Heart left ventricle (tissue), 16 donors: ENCODE measurements at regions not wholly inside any gene's neighbourhood (a gene's known extent, or its start where the extent isn't known, plus 50 kb on each side); places are given as distances from the start of the nearest gene placed in this dataset.

ENCODE experiments used
- ATAC-seq, 4 donors: fragments of 200-7000 bp; cut with Tn5 transposase; one replicate each; pipeline ENCODE4 v1.9.1; 2020 to 2022; ENCODE audit warnings: moderate library complexity in 4 of 4, mild to moderate bottlenecking in 3 of 4, moderate number of reproducible peaks in 1 of 4
- DNase-seq, 5 donors: peaks; one replicate each; pipeline ENCODE4 v3.0.0-alpha.2; 2020
- H3K27ac ChIP-seq, 12 donors: fragments of 200-600 bp; sonication (generic) in 4 of 12; one replicate each; pipeline versions ENCODE4 v1.5.0 to v1.8.0; 2016 to 2022; ENCODE audit warnings: mild to moderate bottlenecking in 2 of 12
- H3K27me3 ChIP-seq, 9 donors: fragments of 200-600 bp; sonication (generic) in 2 of 9; one replicate each; pipeline versions ENCODE4 v1.5.1 to v1.8.0; 2016 to 2022; ENCODE audit warnings: mild to moderate bottlenecking in 3 of 9
- H3K36me3 ChIP-seq, 9 donors: fragments of 200-600 bp; sonication (generic) in 2 of 9; one replicate each; pipeline versions ENCODE4 v1.5.0 to v1.8.0; 2018 to 2022; ENCODE audit warnings: mild to moderate bottlenecking in 2 of 9
- H3K4me1 ChIP-seq, 12 donors: fragments of 200-600 bp; sonication (generic) in 4 of 12; one replicate each; pipeline versions ENCODE4 v1.5.0 to v1.8.0; 2016 to 2022; ENCODE audit warnings: mild to moderate bottlenecking in 3 of 12
- H3K4me3 ChIP-seq, 12 donors: fragments of 200-600 bp; sonication (generic) in 4 of 12; one replicate each; pipeline versions ENCODE4 v1.5.0 to v1.8.0; 2017 to 2022; ENCODE audit warnings: mild to moderate bottlenecking in 9 of 12, moderate library complexity in 4 of 12
- H3K9me3 ChIP-seq, 12 donors: fragments of 200-600 bp; sonication (generic) in 4 of 12; one replicate each; pipeline versions ENCODE4 v1.5.0 to v1.8.0; 2016 to 2022; ENCODE audit warnings: mild to moderate bottlenecking in 1 of 12
- POLR2A ChIP-seq, 2 donors: fragments of 450-650 bp; IDR thresholded peaks; one replicate each; pipeline ENCODE4 v1.6.1; 2017; ENCODE audit warnings: antibody characterized with exemption in 2 of 2, mild to moderate bottlenecking in 2 of 2, moderate library complexity in 2 of 2
- WGBS, 4 donors: extraction: QIAGEN DNeasy Blood & Tissue Kit in 2 of 4; methylation state at CpG; one replicate each; pipeline versions ENCODE4 v1.1.5 to v1.1.7; 2013 to 2018; 5-methylcytosine and 5-hydroxymethylcytosine counted together
- intact Hi-C, 10 donors: fragments of 100-400 bp; cut with DNase I; formaldehyde crosslinking; loops; one replicate each; pipeline versions ENCODE4 v1.11.1 to v1.14.2; 2022
- TF ChIP-seq, protein P1 (sequence below), 12 donors: fragments of 200-600 bp; sonication (generic) in 4 of 12; IDR thresholded peaks; one replicate each; pipeline versions ENCODE4 v1.5.0 to v1.8.0; 2018 to 2022; ENCODE audit warnings: antibody characterized with exemption in 12 of 12, mild to moderate bottlenecking in 5 of 12
- donor health status: ischemic (EF 13 %, LVEDD 7.1; RV severe dilation, severe dysfunction).
- donor health status: healthy with polysubstance abuse.
- donor health status: DM: no; HTN: yes; CAD: no.
- donor health status: DM: no; HTN: no; CAD: no.
- donor health status: ischemic (EF 25% LVEDD 6.9; RV normal size, moderate dysfunction).
- donor health status: ischemic (EF 25% LVEDD 5.7; RV mildly dilated, moderate dysfunction).
- donor health status: healthy.
- donor health status: DM: yes; HTN: yes; CAD: no.
- donor health status: ischemic (EF 35%, LVEDD 5.7; RV mildly dilated, moderate dysfunction).
- donor health status: nonischemic (EF 11% LVEDD 7.7; RV severe dilation, severe dysfunction).
- donor health status: DM: yes; HTN: yes; CAD: no.
- donor health status: PGD.
- donor health status: ischemic (EF 29% LVEDD 5.4; RV normal size, mild dysfunction).
- donor health status: nonischemic (EF 23%, LVEDD 6.1; RV moderate dilation, normal function).

- no peaks in the 10 kb centered on the region for H3K9me3 ChIP-seq
- H3K4me3 ChIP-seq = no peak overlapping the region
- TF ChIP-seq, protein P1, sequence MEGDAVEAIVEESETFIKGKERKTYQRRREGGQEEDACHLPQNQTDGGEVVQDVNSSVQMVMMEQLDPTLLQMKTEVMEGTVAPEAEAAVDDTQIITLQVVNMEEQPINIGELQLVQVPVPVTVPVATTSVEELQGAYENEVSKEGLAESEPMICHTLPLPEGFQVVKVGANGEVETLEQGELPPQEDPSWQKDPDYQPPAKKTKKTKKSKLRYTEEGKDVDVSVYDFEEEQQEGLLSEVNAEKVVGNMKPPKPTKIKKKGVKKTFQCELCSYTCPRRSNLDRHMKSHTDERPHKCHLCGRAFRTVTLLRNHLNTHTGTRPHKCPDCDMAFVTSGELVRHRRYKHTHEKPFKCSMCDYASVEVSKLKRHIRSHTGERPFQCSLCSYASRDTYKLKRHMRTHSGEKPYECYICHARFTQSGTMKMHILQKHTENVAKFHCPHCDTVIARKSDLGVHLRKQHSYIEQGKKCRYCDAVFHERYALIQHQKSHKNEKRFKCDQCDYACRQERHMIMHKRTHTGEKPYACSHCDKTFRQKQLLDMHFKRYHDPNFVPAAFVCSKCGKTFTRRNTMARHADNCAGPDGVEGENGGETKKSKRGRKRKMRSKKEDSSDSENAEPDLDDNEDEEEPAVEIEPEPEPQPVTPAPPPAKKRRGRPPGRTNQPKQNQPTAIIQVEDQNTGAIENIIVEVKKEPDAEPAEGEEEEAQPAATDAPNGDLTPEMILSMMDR (IDR thresholded peaks at IDR 0.05) = no peak
- no peak for TF ChIP-seq POLR2A (IDR thresholded peaks at IDR 0.05)
- intact Hi-C loops = loop anchor here in 1 of 10 donors (10.0 kb wide), 1 partner anchor 253 kb away; no protein-coding TSS in a partner anchor
- WGBS, 4 donors = 95 to 97% (median 95%) methylated on average over 4 of the region's 4 CpGs
- ATAC-seq (no peak), DNase-seq (no peak)
- H3K4me1 ChIP-seq = peaks cover 0 to 19% (median 0%) of the 10 kb centered on the region in 12 donors
- H3K36me3 ChIP-seq = no peaks in the 10 kb centered on the region
- no peak overlapping the region for H3K27ac ChIP-seq
- no peaks in the 10 kb centered on the region for H3K27me3 ChIP-seq
These were observed 81.8 kb upstream of the AGAP1 start for GRCh38 chr2:235411905-235412485.

DNA sequence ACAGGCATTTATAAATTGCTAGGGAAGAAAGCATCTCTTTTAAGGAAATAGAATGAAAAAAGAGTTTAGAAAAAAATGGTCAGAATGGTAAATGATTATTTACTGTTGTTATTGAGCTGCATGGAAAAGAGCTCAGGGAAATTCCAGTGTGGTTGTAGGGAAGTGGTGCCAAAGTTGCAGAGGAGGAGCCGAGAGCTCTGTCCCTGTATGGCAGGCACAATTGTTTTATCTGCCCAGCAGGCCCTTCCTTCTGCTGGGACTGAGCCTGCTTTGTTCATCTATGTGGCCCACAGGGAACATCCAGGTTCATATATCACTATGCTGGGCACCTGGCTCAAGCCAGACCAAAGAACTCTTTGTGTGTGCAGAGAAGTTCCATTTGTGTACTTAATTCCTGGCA lies 80.8 kb upstream of the AGAP1 start:
- ATAC-seq (peak in 3 of 4 donors; percentile 30 to 52 (median 41)), DNase-seq (no peak)
- H3K27me3 ChIP-seq = no peaks in the 10 kb centered on the region
- 33 to 43% (median 34%) methylated on average over 1 of the region's 1 CpG for WGBS, 4 donors
- H3K9me3 ChIP-seq = no peaks in the 10 kb centered on the region
- no peak overlapping the region for H3K4me3 ChIP-seq
- H3K36me3 ChIP-seq = no peaks in the 10 kb centered on the region
- no peak overlapping the region for H3K27ac ChIP-seq
- intact Hi-C loops = loop anchor here in 1 of 10 donors (10.0 kb wide), 1 partner anchor 252 kb away; no protein-coding TSS in a partner anchor
- no peak for TF ChIP-seq POLR2A (IDR thresholded peaks at IDR 0.05)
- TF ChIP-seq, protein P1 (IDR thresholded peaks at IDR 0.05) = no peak
- H3K4me1 ChIP-seq = peaks cover 0 to 24% (median 0%) of the 10 kb centered on the region in 12 donors

DNA sequence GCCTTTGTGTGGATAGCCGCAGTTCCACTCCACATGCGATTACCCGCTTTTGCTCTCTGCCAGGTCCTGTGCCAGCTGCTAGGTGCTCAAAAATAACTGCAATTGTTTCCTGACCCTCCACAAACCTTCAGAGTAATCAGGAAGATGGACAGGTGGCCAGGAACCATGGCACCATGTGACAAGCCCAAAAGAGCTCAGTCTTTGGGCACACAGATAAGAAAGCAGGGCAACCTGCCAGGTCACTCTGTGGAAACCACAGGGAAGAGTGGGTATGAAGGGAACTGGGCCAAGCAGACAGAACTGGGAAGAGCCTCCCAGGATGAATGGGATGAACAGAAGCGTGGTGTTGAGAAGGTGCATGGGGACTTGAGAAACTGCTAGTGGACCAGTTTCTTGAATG lies 79.4 kb upstream of the AGAP1 start:
- no peak for TF ChIP-seq POLR2A (IDR thresholded peaks at IDR 0.05)
- TF ChIP-seq, protein P1 (IDR thresholded peaks at IDR 0.05) = no peak
- peak; percentile 80 to 94 (median 92) for ATAC-seq
- Histone ChIP-seq H3K27me3 (no peaks in the 10 kb centered on the region), H3K36me3 (no peaks in the 10 kb centered on the region), H3K4me3 (no peak overlapping the region), H3K4me1 (peaks cover 0 to 24% (median 0%) of the 10 kb centered on the region in 12 donors), H3K27ac (peak overlapping the region in 1 of 12 donors; percentile 33), H3K9me3 (no peaks in the 10 kb centered on the region)
- peak in 4 of 5 donors; percentile 70 to 91 (median 79) for DNase-seq
- WGBS, 4 donors = 43 to 64% (median 57%) methylated on average over 4 of the region's 4 CpGs
- intact Hi-C loops = loop anchor here in 1 of 10 donors (10.0 kb wide), 1 partner anchor 250 kb away; no protein-coding TSS in a partner anchor

- H3K4me1 ChIP-seq = peaks cover 0 to 31% (median 0%) of the 10 kb centered on the region in 12 donors
- H3K36me3 ChIP-seq = no peaks in the 10 kb centered on the region
- peak in 3 of 4 donors; percentile 18 to 34 (median 33) for ATAC-seq
- intact Hi-C loops = loop anchor here in 1 of 10 donors (10.0 kb wide), 1 partner anchor 248 kb away; no protein-coding TSS in a partner anchor
- no peaks in the 10 kb centered on the region for H3K27me3 ChIP-seq
- no peak for DNase-seq
- no peaks in the 10 kb centered on the region for H3K9me3 ChIP-seq
- no peak overlapping the region for H3K4me3 ChIP-seq
- TF ChIP-seq POLR2A (IDR thresholded peaks at IDR 0.05) = no peak
- TF ChIP-seq, protein P1 (IDR thresholded peaks at IDR 0.05) = no peak
- H3K27ac ChIP-seq = peak overlapping the region in 1 of 12 donors; percentile 45
- WGBS, 4 donors = 37 to 44% (median 43%) methylated on average over 7 of the region's 7 CpGs
These were observed 76.9 kb upstream of the AGAP1 start for GRCh38 chr2:235416858-235417499.
